Trophoblast cell (in vitro differentiated cells and primary cell): ENCODE measurements at regions not wholly inside any gene's neighbourhood (a gene's known extent, or its start where the extent isn't known, plus 50 kb on each side); places are given as distances from the start of the nearest gene placed in this dataset.

Experiments
- DNase-seq, 2 donors: peaks; one replicate each; pipeline ENCODE4 v3.0.0-alpha.2; 2016
- H2AFZ ChIP-seq: 2 replicates; pipeline ENCODE4 v1.6.1; 2013; ENCODE audit warnings: low read length, moderate library complexity, mild to moderate bottlenecking; ENCODE audit not compliant: insufficient read depth, poor library complexity
- H2AK5ac ChIP-seq: 2 replicates; pipeline ENCODE4 v1.6.1; 2013; ENCODE audit warnings: mild to moderate bottlenecking, low read length
- H2BK120ac ChIP-seq: 2 replicates; pipeline ENCODE4 v1.6.1; 2013; ENCODE audit warnings: low read length, mild to moderate bottlenecking, moderate library complexity; ENCODE audit not compliant: insufficient read depth, poor library complexity
- H2BK12ac ChIP-seq: 2 replicates; pipeline ENCODE4 v1.6.1; 2013; ENCODE audit warnings: mild to moderate bottlenecking, low read length, moderate library complexity
- H2BK5ac ChIP-seq: 2 replicates; pipeline ENCODE4 v1.6.1; 2013; ENCODE audit warnings: low read length, low read depth, moderate library complexity, mild to moderate bottlenecking; ENCODE audit not compliant: poor library complexity
- H3K14ac ChIP-seq: 2 replicates; pipeline ENCODE4 v1.6.1; 2013; ENCODE audit warnings: mild to moderate bottlenecking, low read length
- H3K18ac ChIP-seq: 2 replicates; pipeline ENCODE4 v1.6.1; 2013; ENCODE audit warnings: mild to moderate bottlenecking, low read length
- H3K23ac ChIP-seq: 2 replicates; pipeline ENCODE4 v1.6.1; 2013; ENCODE audit warnings: low read length
- H3K27ac ChIP-seq: 2 replicates; pipeline ENCODE4 v1.5.1; 2013; ENCODE audit warnings: low read depth, mild to moderate bottlenecking, inconsistent platforms, low read length, moderate library complexity
- H3K27me3 ChIP-seq: 2 replicates; pipeline ENCODE4 v1.6.1; 2013; ENCODE audit warnings: inconsistent platforms, mild to moderate bottlenecking, low read length, moderate library complexity; ENCODE audit not compliant: insufficient read depth
- H3K36me3 ChIP-seq, 2 experiments: 1 replicate in 1 of 2; 2 replicates in 1 of 2; pipeline ENCODE4 v1.6.1; 2013; ENCODE audit warnings: low read length in 2 of 2, mild to moderate bottlenecking in 2 of 2, moderate library complexity in 1 of 2; ENCODE audit not compliant: insufficient read depth in 2 of 2, control insufficient read depth in 1 of 2
- H3K4ac ChIP-seq: 2 replicates; pipeline ENCODE4 v1.6.1; 2013; ENCODE audit warnings: low read depth, mild to moderate bottlenecking, low read length, moderate library complexity
- H3K4me1 ChIP-seq, 2 experiments: 1 replicate in 1 of 2; 2 replicates in 1 of 2; pipeline ENCODE4 v1.6.1; 2013; ENCODE audit warnings: low read length in 2 of 2, mild to moderate bottlenecking in 2 of 2, moderate library complexity in 1 of 2; ENCODE audit not compliant: insufficient read depth in 2 of 2, control insufficient read depth in 1 of 2
- H3K4me2 ChIP-seq: 2 replicates; pipeline ENCODE4 v1.6.1; 2013; ENCODE audit warnings: inconsistent platforms, mild to moderate bottlenecking, low read length, moderate library complexity
- H3K4me3 ChIP-seq: 2 replicates; pipeline ENCODE4 v1.5.1; 2013; ENCODE audit warnings: mild to moderate bottlenecking, low read depth, low read length, inconsistent platforms
- H3K79me1 ChIP-seq: one replicate; pipeline ENCODE4 v1.6.1; 2013; ENCODE audit warnings: low read length
- H3K79me2 ChIP-seq: 2 replicates; pipeline ENCODE4 v1.6.1; 2013; ENCODE audit warnings: low read length, mild to moderate bottlenecking; ENCODE audit not compliant: control insufficient read depth, insufficient read depth, poor library complexity
- H3K9ac ChIP-seq: 2 replicates; pipeline ENCODE4 v1.6.1; 2013; ENCODE audit warnings: mild to moderate bottlenecking, low read length
- H3K9me3 ChIP-seq: 2 replicates; pipeline ENCODE4 v1.6.1; 2013; ENCODE audit warnings: low read depth, mild to moderate bottlenecking, control low read depth, inconsistent platforms, low read length; ENCODE audit not compliant: insufficient read depth
- H4K12ac ChIP-seq: 2 replicates; pipeline ENCODE4 v1.6.1; 2013; ENCODE audit warnings: low read depth, mild to moderate bottlenecking, low read length, moderate library complexity
- H4K8ac ChIP-seq: 2 replicates; pipeline ENCODE4 v1.6.1; 2013; ENCODE audit warnings: low read depth, mild to moderate bottlenecking, low read length, moderate library complexity
- H4K91ac ChIP-seq: one replicate; pipeline ENCODE4 v1.6.1; 2013; ENCODE audit warnings: low read depth, mild to moderate bottlenecking, low read length, moderate library complexity
- WGBS: extraction: QIAGEN DNeasy Blood & Tissue Kit; methylation state at CpG from one replicate; pipeline ENCODE4 v1.1.7; 2013; ENCODE audit warnings: missing lambda C conversion rate; ENCODE audit not compliant: insufficient read length, insufficient coverage; ENCODE audit errors: extremely low coverage; 5-methylcytosine and 5-hydroxymethylcytosine counted together

GRCh38 chr7:152489044-152489443 lies 53.2 kb upstream of the KMT2C start:
- no peak overlapping the region for H3K4ac ChIP-seq
- no peak overlapping the region for H3K14ac ChIP-seq
- no CpG with 5 or more reads among the region's 7 CpGs for WGBS
- no peaks in the 10 kb centered on the region for H3K79me1 ChIP-seq
- no peak overlapping the region for H3K4me2 ChIP-seq
- no peak overlapping the region for H3K9ac ChIP-seq
- H3K36me3 ChIP-seq: no peaks in the 10 kb centered on the region
- no peak overlapping the region for H2AK5ac ChIP-seq
- H3K27ac ChIP-seq: no peak overlapping the region
- no peak overlapping the region for H4K8ac ChIP-seq
- no peaks in the 10 kb centered on the region for H3K79me2 ChIP-seq
- no peaks in the 10 kb centered on the region for H3K9me3 ChIP-seq
- H3K23ac ChIP-seq: no peak overlapping the region
- no peak overlapping the region for H2BK12ac ChIP-seq
- H2BK5ac ChIP-seq: no peak overlapping the region
- H3K4me1 ChIP-seq: no peaks in the 10 kb centered on the region
- no peaks in the 10 kb centered on the region for H3K27me3 ChIP-seq
- no peak overlapping the region for H3K4me3 ChIP-seq
- H4K91ac ChIP-seq: no peak overlapping the region
- H2BK120ac ChIP-seq: no peak overlapping the region
- H2AFZ ChIP-seq: no peak overlapping the region
- H4K12ac ChIP-seq: no peak overlapping the region
- DNase-seq: no peak
- no peak overlapping the region for H3K18ac ChIP-seq

GRCh38 chr7:152486968-152487367 lies 51.2 kb upstream of the KMT2C start:
- Histone ChIP-seq H2AFZ (no peak overlapping the region), H2BK5ac (no peak overlapping the region), H4K8ac (no peak overlapping the region), H3K4ac (no peak overlapping the region), H2BK12ac (no peak overlapping the region), H3K36me3 (no peaks in the 10 kb centered on the region), H3K27ac (no peak overlapping the region), H3K4me2 (no peak overlapping the region), H2BK120ac (no peak overlapping the region), H3K18ac (no peak overlapping the region), H2AK5ac (no peak overlapping the region), H4K12ac (no peak overlapping the region), H3K23ac (no peak overlapping the region), H3K9ac (no peak overlapping the region), H4K91ac (no peak overlapping the region), H3K4me3 (no peak overlapping the region), H3K79me2 (no peaks in the 10 kb centered on the region), H3K14ac (no peak overlapping the region), H3K27me3 (no peaks in the 10 kb centered on the region), H3K4me1 (no peaks in the 10 kb centered on the region), H3K9me3 (no peaks in the 10 kb centered on the region), H3K79me1 (no peaks in the 10 kb centered on the region)
- DNase-seq: no peak

- no peaks in the 10 kb centered on the region for H3K4me1 ChIP-seq
- no peaks in the 10 kb centered on the region for H3K36me3 ChIP-seq
- no CpG with 5 or more reads among the region's 4 CpGs for WGBS
- H3K4ac ChIP-seq: no peak overlapping the region
- no peaks in the 10 kb centered on the region for H3K79me2 ChIP-seq
- H2AK5ac ChIP-seq: no peak overlapping the region
- no peaks in the 10 kb centered on the region for H3K79me1 ChIP-seq
- no peak overlapping the region for H3K4me2 ChIP-seq
- no peak overlapping the region for H2BK120ac ChIP-seq
- H4K8ac ChIP-seq: no peak overlapping the region
- H3K23ac ChIP-seq: no peak overlapping the region
- H3K4me3 ChIP-seq: no peak overlapping the region
- H4K12ac ChIP-seq: no peak overlapping the region
- no peak overlapping the region for H2BK5ac ChIP-seq
- H3K27ac ChIP-seq: no peak overlapping the region
- no peak overlapping the region for H2BK12ac ChIP-seq
- H3K9me3 ChIP-seq: no peaks in the 10 kb centered on the region
- DNase-seq: no peak
- no peak overlapping the region for H3K18ac ChIP-seq
- no peak overlapping the region for H3K14ac ChIP-seq
- H3K9ac ChIP-seq: no peak overlapping the region
- H3K27me3 ChIP-seq: no peaks in the 10 kb centered on the region
- no peak overlapping the region for H2AFZ ChIP-seq
- H4K91ac ChIP-seq: no peak overlapping the region
Observed at GRCh38 chr7:152485826-152486225, 50.0 kb upstream of the KMT2C start.
